ENCODE measurements at regions not wholly inside any gene's neighbourhood (a gene's known extent, or its start where the extent isn't known, plus 50 kb on each side); places are given as distances from the start of the nearest gene placed in this dataset.

- TF ChIP-seq CTCF (IDR thresholded peaks at IDR 0.05), result no peak
- TF ChIP-seq POLR2A (IDR thresholded peaks at IDR 0.05), result no peak
Measured at GRCh38 chr7:121798896-121799295, 74.1 kb upstream of the PTPRZ1 start.
